ENCODE measurements at regions not wholly inside any gene's neighbourhood (a gene's known extent, or its start where the extent isn't known, plus 50 kb on each side); places are given as distances from the start of the nearest gene placed in this dataset.
A peak's percentile ranks its signal among the peaks of the same experiment; 100 is the strongest.

GRCh38 chr4:137032222-137032621 is 500.1 kb downstream of the PCDH18 start:
- H3K9me3 ChIP-seq, result no peaks in the 10 kb centered on the region
- H3K4me3 ChIP-seq, result no peak overlapping the region
- TF ChIP-seq CTCF (IDR thresholded peaks at IDR 0.05), result no peak
- H3K36me3 ChIP-seq, result no peaks in the 10 kb centered on the region
- no peak for DNase-seq
- H3K27ac ChIP-seq, result no peak overlapping the region
- no peak for ATAC-seq
- intact Hi-C loops (cut with DNase I), result no loop called here
- no peaks in the 10 kb centered on the region for H3K27me3 ChIP-seq
- no peaks in the 10 kb centered on the region for H3K4me1 ChIP-seq
- FAIRE-seq, result no peak

GRCh38 chr4:137029026-137029425 is 503.3 kb downstream of the PCDH18 start:
- Histone ChIP-seq H3K36me3 (no peaks in the 10 kb centered on the region), H3K27me3 (no peaks in the 10 kb centered on the region), H3K4me3 (no peak overlapping the region), H3K4me1 (no peaks in the 10 kb centered on the region), H3K27ac (no peak overlapping the region), H3K9me3 (no peaks in the 10 kb centered on the region)
- no peak for DNase-seq
- no peak for TF ChIP-seq CTCF (IDR thresholded peaks at IDR 0.05)
- intact Hi-C loops (cut with DNase I), result no loop called here
- no peak for ATAC-seq
- no peak for FAIRE-seq
- 56% methylated on average over 3 of the region's 3 CpGs for WGBS, 2 donors

- Histone ChIP-seq H3K27ac (no peak overlapping the region), H3K4me1 (no peaks in the 10 kb centered on the region), H3K9me3 (no peaks in the 10 kb centered on the region), H3K4me3 (no peak overlapping the region), H3K27me3 (no peaks in the 10 kb centered on the region), H3K36me3 (no peaks in the 10 kb centered on the region)
- ATAC-seq, result no peak
- 46 to 58% methylated on average over 5 of the region's 5 CpGs for WGBS, 2 donors
- intact Hi-C loops (cut with DNase I), result no loop called here
- no peak for FAIRE-seq
- DNase-seq, result no peak
- TF ChIP-seq CTCF (IDR thresholded peaks at IDR 0.05), result no peak
Measured at GRCh38 chr4:137025484-137026059, 506.7 kb downstream of the PCDH18 start.

GRCh38 chr4:137015426-137016409 is 516.6 kb downstream of the PCDH18 start:
- intact Hi-C loops (cut with DNase I), result no loop called here
- no peaks in the 10 kb centered on the region for H3K27me3 ChIP-seq
- ATAC-seq (no peak), FAIRE-seq (no peak), DNase-seq (no peak)
- no peaks in the 10 kb centered on the region for H3K36me3 ChIP-seq
- 10 to 12% methylated on average over 2 of the region's 2 CpGs for WGBS, 2 donors
- no peak overlapping the region for H3K27ac ChIP-seq
- H3K4me1 ChIP-seq, result no peaks in the 10 kb centered on the region
- no peaks in the 10 kb centered on the region for H3K9me3 ChIP-seq
- no peak for TF ChIP-seq CTCF (IDR thresholded peaks at IDR 0.05)
- no peak overlapping the region for H3K4me3 ChIP-seq

- FAIRE-seq (no peak), ATAC-seq (no peak)
- TF ChIP-seq CTCF (IDR thresholded peaks at IDR 0.05), result no peak
Measured at GRCh38 chr4:137000432-137000831, 531.9 kb downstream of the PCDH18 start.

More at GRCh38 chr4:137000432-137000831, 531.9 kb downstream of the PCDH18 start:
- Histone ChIP-seq H3K27me3 (no peaks in the 10 kb centered on the region), H3K36me3 (no peaks in the 10 kb centered on the region), H3K4me1 (no peaks in the 10 kb centered on the region), H3K27ac (no peak overlapping the region), H3K9me3 (no peaks in the 10 kb centered on the region), H3K4me3 (no peak overlapping the region)
- intact Hi-C loops (cut with DNase I), result no loop called here
- 50 to 85% methylated on average over 2 of the region's 2 CpGs for WGBS, 2 donors
- peak in 2 of 6 donors; percentile 3 to 24 for DNase-seq
